Thyroid gland (tissue), 4 donors: ENCODE measurements at regions not wholly inside any gene's neighbourhood (a gene's known extent, or its start where the extent isn't known, plus 50 kb on each side); places are given as distances from the start of the nearest gene placed in this dataset.

Experiments
- CTCF ChIP-seq, 6 experiments: fragments of 200-600 bp in 3 of 6; fragments of 450-650 bp in 3 of 6; sonication (generic) in 3 of 6; IDR thresholded peaks; one replicate each; pipeline ENCODE4 v1.5.1; 2016 to 2019; ENCODE audit warnings: antibody characterized with exemption in 6 of 6, mild to moderate bottlenecking in 2 of 6, inconsistent platforms in 1 of 6, moderate library complexity in 1 of 6
- POLR2A ChIP-seq, 2 donors: fragments of 450-650 bp; IDR thresholded peaks; one replicate each; pipeline ENCODE4 v1.6.1; 2017; ENCODE audit warnings: antibody characterized with exemption in 2 of 2, mild to moderate bottlenecking in 2 of 2, moderate library complexity in 1 of 2

DNA sequence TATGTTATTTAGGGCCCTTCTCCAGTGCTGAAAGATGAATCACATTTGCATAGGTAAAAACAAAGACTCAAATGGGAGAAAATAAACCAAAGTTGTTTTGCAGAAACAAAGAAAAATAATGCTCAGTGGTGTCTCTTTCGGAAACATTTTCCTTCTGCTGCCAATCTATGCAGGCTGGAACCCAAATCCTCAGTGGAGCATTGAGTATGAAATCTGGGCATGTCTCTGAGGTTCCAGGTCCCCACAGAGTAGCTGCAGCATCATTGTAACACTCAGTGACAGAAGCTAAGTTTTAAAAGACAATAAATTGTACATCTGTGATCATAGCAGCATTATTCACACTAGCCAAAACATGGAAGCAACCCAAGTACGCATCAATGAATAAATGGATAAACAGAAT is 303.6 kb downstream of the FBXW7 start:
- TF ChIP-seq CTCF (IDR thresholded peaks at IDR 0.05) (no peak), POLR2A (IDR thresholded peaks at IDR 0.05) (no peak)
